GM12874 (cell line): ENCODE measurements at regions not wholly inside any gene's neighbourhood (a gene's known extent, or its start where the extent isn't known, plus 50 kb on each side); places are given as distances from the start of the nearest gene placed in this dataset.

Source experiments
- TF ChIP-seq, protein P1 (sequence below): IDR thresholded peaks from 2 replicates; pipeline ENCODE4 v1.5.1; 2011; ENCODE audit warnings: low read depth, mild to moderate bottlenecking, control low read depth, low read length, moderate library complexity; ENCODE audit not compliant: insufficient read depth

DNA sequence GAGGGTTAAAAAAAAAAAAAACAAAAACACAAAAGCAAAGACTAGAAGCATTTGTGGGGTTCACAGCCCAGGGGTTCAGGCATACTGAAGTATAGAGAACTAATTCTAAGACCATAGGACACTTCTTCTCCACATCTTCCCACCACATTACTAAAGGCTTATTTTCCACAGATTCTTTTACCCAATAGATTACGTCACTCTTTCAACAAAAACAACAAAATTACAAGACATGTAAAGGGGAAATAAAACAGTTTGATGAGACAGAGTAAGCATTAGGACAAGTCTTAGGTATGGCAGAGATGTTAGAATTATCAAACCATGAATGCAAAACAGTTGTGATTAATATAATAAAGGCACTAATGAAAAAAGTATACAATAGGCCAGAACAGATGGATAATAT, 2013.7 kb downstream of the MRPL39 start:
- TF ChIP-seq, protein P1, sequence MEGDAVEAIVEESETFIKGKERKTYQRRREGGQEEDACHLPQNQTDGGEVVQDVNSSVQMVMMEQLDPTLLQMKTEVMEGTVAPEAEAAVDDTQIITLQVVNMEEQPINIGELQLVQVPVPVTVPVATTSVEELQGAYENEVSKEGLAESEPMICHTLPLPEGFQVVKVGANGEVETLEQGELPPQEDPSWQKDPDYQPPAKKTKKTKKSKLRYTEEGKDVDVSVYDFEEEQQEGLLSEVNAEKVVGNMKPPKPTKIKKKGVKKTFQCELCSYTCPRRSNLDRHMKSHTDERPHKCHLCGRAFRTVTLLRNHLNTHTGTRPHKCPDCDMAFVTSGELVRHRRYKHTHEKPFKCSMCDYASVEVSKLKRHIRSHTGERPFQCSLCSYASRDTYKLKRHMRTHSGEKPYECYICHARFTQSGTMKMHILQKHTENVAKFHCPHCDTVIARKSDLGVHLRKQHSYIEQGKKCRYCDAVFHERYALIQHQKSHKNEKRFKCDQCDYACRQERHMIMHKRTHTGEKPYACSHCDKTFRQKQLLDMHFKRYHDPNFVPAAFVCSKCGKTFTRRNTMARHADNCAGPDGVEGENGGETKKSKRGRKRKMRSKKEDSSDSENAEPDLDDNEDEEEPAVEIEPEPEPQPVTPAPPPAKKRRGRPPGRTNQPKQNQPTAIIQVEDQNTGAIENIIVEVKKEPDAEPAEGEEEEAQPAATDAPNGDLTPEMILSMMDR, result no peak

GRCh38 chr21:23585419-23585818, 2021.9 kb downstream of the MRPL39 start:
- TF ChIP-seq, protein P1, result no peak

- TF ChIP-seq, protein P1, result no peak
Observed at GRCh38 chr21:23579573-23579972, 2027.7 kb downstream of the MRPL39 start.

GRCh38 chr21:23578027-23578426, 2029.3 kb downstream of the MRPL39 start:
- TF ChIP-seq, protein P1, result no peak

DNA sequence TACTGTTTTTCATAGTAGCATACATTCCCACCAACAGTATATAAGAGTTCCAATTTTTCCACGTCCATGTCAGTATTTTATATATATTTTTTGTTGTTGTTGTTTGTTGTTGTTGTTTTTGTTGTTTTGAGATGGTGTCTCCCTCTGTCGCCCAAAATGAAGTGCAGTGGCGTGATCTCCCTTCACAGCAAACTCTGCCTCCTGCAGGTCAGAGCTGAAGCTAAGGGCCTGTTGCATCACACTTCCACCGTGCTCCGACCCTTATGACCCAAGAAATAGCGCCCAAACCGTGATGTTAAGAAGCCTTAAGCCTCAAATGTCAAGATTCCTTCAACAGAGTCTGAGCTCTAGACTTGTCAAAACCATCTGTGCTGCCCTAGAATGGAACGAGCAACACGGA, 2032.3 kb downstream of the MRPL39 start:
- TF ChIP-seq, protein P1, result no peak

GRCh38 chr21:23543333-23543732, 2063.9 kb downstream of the MRPL39 start:
- TF ChIP-seq, protein P1, result no peak

DNA sequence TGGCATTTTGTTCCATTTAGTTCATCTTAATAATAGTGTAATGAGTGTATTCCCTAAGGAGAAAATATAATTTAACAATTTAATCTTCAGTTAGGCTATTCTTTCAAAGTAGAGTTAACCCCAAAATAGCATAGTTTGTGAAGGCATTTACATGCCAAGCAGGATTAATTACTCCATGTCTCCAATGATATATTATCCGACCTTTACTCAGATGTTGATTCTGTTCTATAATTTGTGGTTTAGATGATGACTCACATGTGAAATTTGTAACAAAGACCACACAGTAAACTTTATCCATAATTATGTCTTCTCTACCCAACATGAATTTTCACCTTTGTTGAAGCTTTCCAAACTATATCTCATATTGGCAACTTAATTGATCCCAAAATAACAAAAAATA, 2065.2 kb downstream of the MRPL39 start:
- TF ChIP-seq, protein P1, result no peak

- TF ChIP-seq, protein P1, result no peak
Observed at GRCh38 chr21:23541571-23541970, 2065.7 kb downstream of the MRPL39 start.
